GM12892 (cell line): ENCODE measurements at regions not wholly inside any gene's neighbourhood (a gene's known extent, or its start where the extent isn't known, plus 50 kb on each side); places are given as distances from the start of the nearest gene placed in this dataset.

Experiments used
- POLR2A ChIP-seq: IDR thresholded peaks from 2 replicates; pipeline ENCODE4 v1.6.1; 2011; ENCODE audit warnings: low read depth, low read length, control low read depth
- POLR2AphosphoS5 ChIP-seq: IDR thresholded peaks from 2 replicates; pipeline ENCODE4 v1.6.1; 2011; ENCODE audit warnings: low read depth, low read length, control low read depth

- TF ChIP-seq POLR2A (no peak), POLR2AphosphoS5 (no peak)
Observed at GRCh38 chr3:124221422-124221821, 229.5 kb upstream of the ROPN1 start.
